Calu3 (cell line): ENCODE measurements at regions not wholly inside any gene's neighbourhood (a gene's known extent, or its start where the extent isn't known, plus 50 kb on each side); places are given as distances from the start of the nearest gene placed in this dataset.
"Not testable (repeated sequence)": the region's sequence is repeated elsewhere in the genome, so short reads cannot be mapped to it uniquely, and the experiment has no call there.

ENCODE experiments used
- BruUV-seq: library from RNA; stranded (reverse); fragments of 400-500 nt; replicated peaks from 2 replicates; lab custom pipeline; 2021; lab: Mats Ljungman, UMichigan
- CTCF ChIA-PET: fragments of 300-600 bp; sonication (Branson Sonifier 250); formaldehyde crosslinking; loops from one replicate; lab custom pipeline; 2022; ENCODE audit warnings: antibody characterized with exemption; lab: Charles Lee
- DNase-seq: peaks from one replicate; pipeline ENCODE4 v3.0.0; 2022
- H3K27ac Mint-ChIP-seq: one replicate; pipeline ENCODE4 v1.8.0; 2022; ENCODE audit warnings: mixed read lengths; ENCODE audit not compliant: unreplicated experiment
- H3K27me3 Mint-ChIP-seq: one replicate; pipeline ENCODE4 v1.8.0; 2022; ENCODE audit warnings: mixed read lengths; ENCODE audit not compliant: unreplicated experiment
- H3K36me3 Mint-ChIP-seq: one replicate; pipeline ENCODE4 v1.8.0; 2022; ENCODE audit warnings: mild to moderate bottlenecking, moderate library complexity, mixed read lengths; ENCODE audit not compliant: insufficient read depth, unreplicated experiment
- H3K4me1 Mint-ChIP-seq: one replicate; pipeline ENCODE4 v1.8.0; 2022; ENCODE audit warnings: mild to moderate bottlenecking, low read depth, mixed read lengths; ENCODE audit not compliant: unreplicated experiment
- H3K4me3 Mint-ChIP-seq: one replicate; pipeline ENCODE4 v1.8.0; 2022; ENCODE audit warnings: mild to moderate bottlenecking, low read depth, moderate library complexity, mixed read lengths; ENCODE audit not compliant: unreplicated experiment
- H3K9me3 Mint-ChIP-seq: one replicate; pipeline ENCODE4 v1.8.0; 2022; ENCODE audit warnings: low read depth, mixed read lengths; ENCODE audit not compliant: unreplicated experiment
- CTCF ChIP-seq: fragments of 200-600 bp; IDR thresholded peaks from one replicate; pipeline ENCODE4 v1.8.0; 2022; ENCODE audit warnings: antibody characterized with exemption; ENCODE audit not compliant: unreplicated experiment
- intact Hi-C: fragments of 100-400 bp; cut with micrococcal nuclease; formaldehyde crosslinking; loops from one replicate; pipeline ENCODE4 v1.10.0; 2022; ENCODE audit not compliant: unreplicated experiment

GRCh38 chr5:21301205-21301604 lies 1313.2 kb upstream of the CDH18 start:
- intact Hi-C loops, CTCF ChIA-PET, H3K4me1 Mint-ChIP-seq, H3K9me3 Mint-ChIP-seq, H3K4me3 Mint-ChIP-seq, BruUV-seq, H3K27ac Mint-ChIP-seq, DNase-seq, H3K36me3 Mint-ChIP-seq, H3K27me3 Mint-ChIP-seq: not testable (repeated sequence)

GRCh38 chr5:21274361-21274760 lies 1286.4 kb upstream of the CDH18 start:
- not testable (repeated sequence) for H3K4me1 Mint-ChIP-seq, DNase-seq, H3K9me3 Mint-ChIP-seq

GRCh38 chr5:21263361-21263760 lies 1275.4 kb upstream of the CDH18 start:
- BruUV-seq: no TSS peak
- Mint-ChIP-seq H3K27me3 (no peaks in the 10 kb centered on the region), H3K36me3 (no peaks in the 10 kb centered on the region), H3K27ac (no peak overlapping the region), H3K4me3 (no peak overlapping the region), H3K4me1 (no peaks in the 10 kb centered on the region), H3K9me3 (peaks cover 7% of the 10 kb centered on the region)
- intact Hi-C loops: no loop called here
- no peak for TF ChIP-seq CTCF
- no peak for DNase-seq
- CTCF ChIA-PET: interaction anchor here (0.5 kb wide), 1 partner anchor 1540 kb away, joined by 3 read pairs; no protein-coding TSS in a partner anchor

More at GRCh38 chr5:21274361-21274760, 1286.4 kb upstream of the CDH18 start:
- intact Hi-C loops, H3K4me3 Mint-ChIP-seq, BruUV-seq, H3K27me3 Mint-ChIP-seq, H3K27ac Mint-ChIP-seq, H3K36me3 Mint-ChIP-seq, CTCF ChIA-PET: not testable (repeated sequence)

GRCh38 chr5:21254161-21254560 lies 1266.2 kb upstream of the CDH18 start:
- CTCF ChIA-PET: no interaction called here
- H3K27me3 Mint-ChIP-seq: no peaks in the 10 kb centered on the region
- no TSS peak for BruUV-seq
- no peak for TF ChIP-seq CTCF
- peaks cover 7% of the 10 kb centered on the region for H3K9me3 Mint-ChIP-seq
- no peaks in the 10 kb centered on the region for H3K4me1 Mint-ChIP-seq
- H3K27ac Mint-ChIP-seq: no peak overlapping the region
- H3K4me3 Mint-ChIP-seq: no peak overlapping the region
- intact Hi-C loops: no loop called here
- no peak for DNase-seq
- H3K36me3 Mint-ChIP-seq: no peaks in the 10 kb centered on the region

GRCh38 chr5:21244982-21245381 lies 1257.0 kb upstream of the CDH18 start:
- Mint-ChIP-seq H3K4me3 (no peak overlapping the region), H3K4me1 (no peaks in the 10 kb centered on the region), H3K9me3 (peaks cover 3% of the 10 kb centered on the region), H3K36me3 (no peaks in the 10 kb centered on the region), H3K27me3 (no peaks in the 10 kb centered on the region), H3K27ac (no peak overlapping the region)
- no TSS peak for BruUV-seq
- DNase-seq: no peak
- CTCF ChIA-PET: no interaction called here
- no peak for TF ChIP-seq CTCF
- intact Hi-C loops: no loop called here
